ENCODE measurements at regions not wholly inside any gene's neighbourhood (a gene's known extent, or its start where the extent isn't known, plus 50 kb on each side); places are given as distances from the start of the nearest gene placed in this dataset.

- FAIRE-seq (no peak), ATAC-seq (no peak), DNase-seq (ENCODE audit: low read depth, low spot score) (no peak)
- intact Hi-C loops (cut with micrococcal nuclease; ENCODE audit: unreplicated experiment) = no loop called here
- SMC1A ChIA-PET (ENCODE audit: uncharacterized antibody, unreplicated experiment) = no interaction called here
- in situ Hi-C loops (cut with MboI) = no loop called here
- H3K9ac ChIP-seq (ENCODE audit: control insufficient read depth, insufficient read depth, low read length) = no peak overlapping the region
- POLR2A ChIA-PET = interaction anchor here (0.7 kb wide), 1 partner anchor 128 kb away, joined by 3 read pairs; no protein-coding TSS in a partner anchor
- no TSS peak for BruUV-seq (replicated peaks)
- H3K4me2 ChIP-seq (ENCODE audit: control insufficient read depth, insufficient read depth) = no peak overlapping the region
- no peak for TF ChIP-seq NFYA (IDR thresholded peaks at IDR 0.05; ENCODE audit: borderline replicate concordance, low read depth, low read length)
- no peak for TF ChIP-seq BACH1 (IDR thresholded peaks at IDR 0.05; ENCODE audit: borderline replicate concordance)
- TF ChIP-seq CEBPZ (IDR thresholded peaks at IDR 0.05; ENCODE audit: low read depth, low read length) = no peak
- TF ChIP-seq JUND (IDR thresholded peaks at IDR 0.05; ENCODE audit: low read depth, low read length) = no peak
- H3K27me3 ChIP-seq (replicated peaks in 1 of 2; ENCODE audit: control insufficient read depth in 2 of 2, insufficient read depth in 2 of 2, low read length in 1 of 2) = no peaks in the 10 kb centered on the region; a peak in 1 of 4 replicates
- CTCF ChIA-PET = no interaction called here
- H3K27ac ChIP-seq (ENCODE audit: control insufficient read depth, insufficient read depth) = no peak overlapping the region
- no peak overlapping the region for H3K4me3 ChIP-seq
- H3K36me3 ChIP-seq (ENCODE audit: control insufficient read depth in 2 of 2, insufficient read depth in 2 of 2, low read length in 1 of 2) = no peaks in the 10 kb centered on the region
- no peaks in the 10 kb centered on the region for H4K20me1 ChIP-seq (ENCODE audit: control insufficient read depth, insufficient read depth)
- RAD21 ChIA-PET (ENCODE audit: unreplicated experiment) = no interaction called here
- 33% methylated on average over 5 of the region's 5 CpGs for WGBS (ENCODE audit: insufficient coverage, insufficient replicate concordance, low lambda C conversion rate, missing lambda C conversion rate)
- no peaks in the 10 kb centered on the region for H3K4me1 ChIP-seq (ENCODE audit: control insufficient read depth, insufficient read depth, low read length)
- no peaks in the 10 kb centered on the region for H3K79me2 ChIP-seq (ENCODE audit: control insufficient read depth, insufficient read depth, low read length)
- no peaks in the 10 kb centered on the region for H3K9me3 ChIP-seq (replicated peaks; ENCODE audit: control insufficient read depth, insufficient read depth, low read length)
- no peak overlapping the region for H2AFZ ChIP-seq (ENCODE audit: control insufficient read depth, low read depth, low read length)
Observed at GRCh38 chr16:86693033-86693432, 114.7 kb downstream of the FOXL1 start.

- intact Hi-C loops (cut with micrococcal nuclease; ENCODE audit: unreplicated experiment) (no loop called here), in situ Hi-C loops (cut with MboI) (no loop called here)
- H2AFZ ChIP-seq (ENCODE audit: control insufficient read depth, low read depth, low read length) = no peak overlapping the region
- no peaks in the 10 kb centered on the region for H3K79me2 ChIP-seq (ENCODE audit: control insufficient read depth, insufficient read depth, low read length)
- H4K20me1 ChIP-seq (ENCODE audit: control insufficient read depth, insufficient read depth) = no peaks in the 10 kb centered on the region
- H3K9me3 ChIP-seq (replicated peaks; ENCODE audit: control insufficient read depth, insufficient read depth, low read length) = no peaks in the 10 kb centered on the region
- no peak overlapping the region for H3K27ac ChIP-seq (ENCODE audit: control insufficient read depth, insufficient read depth)
- ChIA-PET CTCF (no interaction called here), RAD21 (ENCODE audit: unreplicated experiment) (no interaction called here), POLR2A (no interaction called here), SMC1A (ENCODE audit: uncharacterized antibody, unreplicated experiment) (no interaction called here)
- H3K4me1 ChIP-seq (ENCODE audit: control insufficient read depth, insufficient read depth, low read length) = no peaks in the 10 kb centered on the region
- FAIRE-seq (no peak), ATAC-seq (no peak), DNase-seq (ENCODE audit: low read depth, low spot score) (no peak)
- H3K27me3 ChIP-seq (replicated peaks in 1 of 2; ENCODE audit: control insufficient read depth in 2 of 2, insufficient read depth in 2 of 2, low read length in 1 of 2) = no peaks in the 10 kb centered on the region; a peak in 1 of 4 replicates
- TF ChIP-seq SPI1 (IDR thresholded peaks at IDR 0.05; ENCODE audit: borderline replicate concordance, insufficient read depth, low read depth, low read length) (no peak), CHD1 (IDR thresholded peaks at IDR 0.05; ENCODE audit: low read depth, low read length) (no peak), IRF3 (IDR thresholded peaks at IDR 0.05) (no peak), GABPA (IDR thresholded peaks at IDR 0.05; ENCODE audit: low read depth) (no peak), POLR2AphosphoS2 (IDR thresholded peaks at IDR 0.05; ENCODE audit: low read depth, low read length) (no peak)
- BruUV-seq (replicated peaks) = no TSS peak
- WGBS (ENCODE audit: insufficient coverage, insufficient replicate concordance, low lambda C conversion rate, missing lambda C conversion rate) = 52% methylated on average over 3 of the region's 3 CpGs
- H3K4me3 ChIP-seq = no peak overlapping the region
- no peak overlapping the region for H3K4me2 ChIP-seq (ENCODE audit: control insufficient read depth, insufficient read depth)
- no peaks in the 10 kb centered on the region for H3K36me3 ChIP-seq (ENCODE audit: control insufficient read depth in 2 of 2, insufficient read depth in 2 of 2, low read length in 1 of 2)
- H3K9ac ChIP-seq (ENCODE audit: control insufficient read depth, insufficient read depth, low read length) = no peak overlapping the region
Observed at GRCh38 chr16:86697715-86698114, 119.4 kb downstream of the FOXL1 start.
